ENCODE measurements at regions not wholly inside any gene's neighbourhood (a gene's known extent, or its start where the extent isn't known, plus 50 kb on each side); places are given as distances from the start of the nearest gene placed in this dataset.
"Not testable (repeated sequence)": the region's sequence is repeated elsewhere in the genome, so short reads cannot be mapped to it uniquely, and the experiment has no call there.

GRCh38 chr17:59494757-59495368 lies 70.5 kb upstream of the DHX40 start:
- intact Hi-C loops (cut with DNase I), result no loop called here
- WGBS, 4 donors, result 72 to 76% (median 74%) methylated on average over 12 of the region's 12 CpGs
- ATAC-seq, result no peak
- Histone ChIP-seq H3K9me3 (no peaks in the 10 kb centered on the region), H3K27ac (no peak overlapping the region), H3K36me3 (no peaks in the 10 kb centered on the region), H3K4me1 (peaks cover 0 to 14% (median 0%) of the 10 kb centered on the region in 12 donors), H3K27me3 (no peaks in the 10 kb centered on the region), H3K4me3 (no peak overlapping the region)
- no peak for DNase-seq
- TF ChIP-seq, protein P1, sequence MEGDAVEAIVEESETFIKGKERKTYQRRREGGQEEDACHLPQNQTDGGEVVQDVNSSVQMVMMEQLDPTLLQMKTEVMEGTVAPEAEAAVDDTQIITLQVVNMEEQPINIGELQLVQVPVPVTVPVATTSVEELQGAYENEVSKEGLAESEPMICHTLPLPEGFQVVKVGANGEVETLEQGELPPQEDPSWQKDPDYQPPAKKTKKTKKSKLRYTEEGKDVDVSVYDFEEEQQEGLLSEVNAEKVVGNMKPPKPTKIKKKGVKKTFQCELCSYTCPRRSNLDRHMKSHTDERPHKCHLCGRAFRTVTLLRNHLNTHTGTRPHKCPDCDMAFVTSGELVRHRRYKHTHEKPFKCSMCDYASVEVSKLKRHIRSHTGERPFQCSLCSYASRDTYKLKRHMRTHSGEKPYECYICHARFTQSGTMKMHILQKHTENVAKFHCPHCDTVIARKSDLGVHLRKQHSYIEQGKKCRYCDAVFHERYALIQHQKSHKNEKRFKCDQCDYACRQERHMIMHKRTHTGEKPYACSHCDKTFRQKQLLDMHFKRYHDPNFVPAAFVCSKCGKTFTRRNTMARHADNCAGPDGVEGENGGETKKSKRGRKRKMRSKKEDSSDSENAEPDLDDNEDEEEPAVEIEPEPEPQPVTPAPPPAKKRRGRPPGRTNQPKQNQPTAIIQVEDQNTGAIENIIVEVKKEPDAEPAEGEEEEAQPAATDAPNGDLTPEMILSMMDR (IDR thresholded peaks at IDR 0.05), result no peak
- no peak for TF ChIP-seq POLR2A (IDR thresholded peaks at IDR 0.05)

GRCh38 chr17:59496178-59496577 lies 69.2 kb upstream of the DHX40 start:
- intact Hi-C loops (cut with DNase I), result no loop called here
- H3K27ac ChIP-seq, result no peak overlapping the region
- DNase-seq (no peak), ATAC-seq (no peak)
- 94 to 100% (median 97%) methylated on average over 1 of the region's 1 CpG for WGBS, 4 donors
- no peak overlapping the region for H3K4me3 ChIP-seq
- H3K4me1 ChIP-seq, result peaks cover 0 to 14% (median 0%) of the 10 kb centered on the region in 12 donors
- no peaks in the 10 kb centered on the region for H3K27me3 ChIP-seq
- H3K9me3 ChIP-seq, result no peaks in the 10 kb centered on the region
- TF ChIP-seq, protein P1 (IDR thresholded peaks at IDR 0.05), result no peak
- no peak for TF ChIP-seq POLR2A (IDR thresholded peaks at IDR 0.05)
- H3K36me3 ChIP-seq, result no peaks in the 10 kb centered on the region

DNA sequence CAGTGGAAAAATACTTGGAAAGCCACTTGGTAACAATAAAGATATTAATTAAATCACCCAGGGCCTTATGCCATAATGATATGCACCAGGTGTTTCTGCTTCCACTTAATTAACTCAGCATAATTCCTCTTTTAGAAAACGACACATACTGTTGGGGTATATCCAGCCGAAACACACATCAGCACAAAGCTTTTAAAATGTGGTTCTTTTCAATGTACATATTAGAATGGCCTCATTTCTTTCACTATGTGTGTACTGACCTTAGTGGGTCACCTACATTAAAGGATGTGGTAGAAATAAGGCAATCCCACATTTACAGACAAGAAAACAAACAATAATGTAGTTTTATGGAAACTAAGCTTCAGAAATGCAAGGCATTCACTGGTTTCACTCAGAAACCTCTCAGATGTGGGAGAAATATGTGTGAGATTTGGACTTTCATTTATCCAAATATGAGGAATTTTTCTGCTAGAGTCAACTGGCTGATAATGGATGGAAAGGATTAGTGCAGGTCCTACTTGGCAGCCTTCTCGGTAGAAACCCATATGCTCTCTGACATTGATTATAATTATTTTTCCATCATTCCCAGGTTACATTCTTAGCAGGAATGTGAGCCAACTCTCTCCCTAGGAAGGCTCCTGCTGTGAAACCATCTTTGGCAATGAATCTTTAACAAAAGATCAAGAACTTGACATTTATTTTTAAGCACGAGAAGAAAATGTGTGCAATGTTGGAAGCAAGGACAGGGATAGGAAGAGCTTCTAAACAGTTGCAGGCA lies 66.7 kb upstream of the DHX40 start:
- no peak overlapping the region for H3K27ac ChIP-seq
- 30 to 54% (median 52%) methylated on average over 4 of the region's 4 CpGs for WGBS, 4 donors

DNA sequence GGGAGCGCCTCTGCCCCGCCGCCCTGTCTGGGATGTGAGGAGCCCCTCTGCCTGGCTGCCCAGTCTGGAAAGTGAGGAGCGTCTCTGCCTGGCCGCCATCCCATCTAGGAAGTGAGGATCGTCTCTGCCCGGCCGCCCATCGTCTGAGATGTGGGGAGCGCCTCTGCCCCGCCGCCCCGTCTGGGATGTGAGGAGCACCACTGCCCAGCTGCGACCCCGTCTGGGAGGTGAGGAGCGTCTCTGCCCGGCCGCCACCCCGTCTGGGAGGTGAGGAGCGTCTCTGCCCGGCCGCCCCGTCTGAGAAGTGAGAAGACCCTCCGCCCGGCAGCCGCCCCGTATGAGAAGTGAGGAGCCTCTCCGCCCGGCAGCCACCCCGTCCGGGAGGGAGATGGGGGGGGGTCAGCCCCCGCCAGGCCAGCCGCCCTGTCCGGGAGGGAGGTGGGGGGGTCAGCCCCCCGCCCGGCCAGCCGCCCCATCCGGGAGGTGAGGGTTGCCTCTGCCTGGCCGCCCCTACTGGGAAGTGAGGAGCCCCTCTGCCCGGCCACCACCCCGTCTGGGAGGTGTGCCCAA lies 65.2 kb upstream of the DHX40 start:
- intact Hi-C loops (cut with DNase I); ATAC-seq; H3K27me3 ChIP-seq; H3K36me3 ChIP-seq; H3K9me3 ChIP-seq; H3K27ac ChIP-seq; H3K4me1 ChIP-seq; DNase-seq; H3K4me3 ChIP-seq: not testable (repeated sequence)
- 94 to 96% (median 95%) methylated on average over 9 to 41 of the region's 41 CpGs for WGBS, 4 donors

More for the DNA sequence above, 66.7 kb upstream of the DHX40 start:
- Histone ChIP-seq H3K9me3 (no peaks in the 10 kb centered on the region), H3K4me3 (no peak overlapping the region), H3K27me3 (no peaks in the 10 kb centered on the region), H3K36me3 (no peaks in the 10 kb centered on the region), H3K4me1 (peaks cover 0 to 7% (median 0%) of the 10 kb centered on the region in 12 donors)
- intact Hi-C loops (cut with DNase I), result no loop called here
- ATAC-seq (no peak), DNase-seq (no peak)
- TF ChIP-seq, protein P1 (IDR thresholded peaks at IDR 0.05), result no peak

All from heart left ventricle (tissue), 16 donors.